MG63 (cell line): ENCODE measurements at regions not wholly inside any gene's neighbourhood (a gene's known extent, or its start where the extent isn't known, plus 50 kb on each side); places are given as distances from the start of the nearest gene placed in this dataset.
"Not testable (repeated sequence)": the region's sequence is repeated elsewhere in the genome, so short reads cannot be mapped to it uniquely, and the experiment has no call there.

Experiments used
- DNase-seq: peaks from one replicate; pipeline ENCODE4 v3.0.0-alpha.2; 2020
- H3K27me3 ChIP-seq: fragments of 250-450 bp; sonication (Bioruptor Pico); 2 replicates; pipeline ENCODE4 v1.5.1; 2020; ENCODE audit warnings: mild to moderate bottlenecking, moderate library complexity
- H3K36me3 ChIP-seq: fragments of 250-450 bp; sonication (Bioruptor Pico); 2 replicates; pipeline ENCODE4 v1.5.1; 2020; ENCODE audit warnings: mild to moderate bottlenecking, moderate library complexity
- H3K4me3 ChIP-seq: fragments of 250-450 bp; sonication (Bioruptor Pico); 2 replicates; pipeline ENCODE4 v1.5.1; 2020; ENCODE audit warnings: mild to moderate bottlenecking, moderate library complexity
- H3K9me3 ChIP-seq: fragments of 250-450 bp; sonication (Bioruptor Pico); 2 replicates; pipeline ENCODE4 v1.5.1; 2020; ENCODE audit warnings: mild to moderate bottlenecking, moderate library complexity

DNA sequence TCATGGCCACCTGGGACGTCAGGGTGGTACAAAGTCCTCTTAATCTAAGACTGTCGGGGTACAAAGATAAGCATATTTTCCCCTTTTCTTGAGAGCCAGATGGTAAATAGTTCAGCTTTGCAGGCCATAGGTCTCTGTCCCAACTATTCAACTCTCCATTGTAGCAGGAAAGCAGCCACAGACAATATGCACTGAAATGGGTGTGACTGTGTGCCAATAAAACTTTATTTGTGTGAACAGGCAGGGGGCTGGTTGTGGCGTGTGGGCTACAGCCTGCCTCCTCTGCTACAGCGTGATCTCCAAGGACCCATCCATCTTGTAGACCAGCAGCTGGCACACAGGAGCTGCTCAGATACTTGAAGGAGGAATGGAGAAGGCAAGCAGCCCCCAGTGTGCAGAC, 73.2 kb upstream of the CLEC6A start:
- H3K4me3 ChIP-seq, H3K36me3 ChIP-seq, H3K27me3 ChIP-seq, H3K9me3 ChIP-seq, DNase-seq: not testable (repeated sequence)

GRCh38 chr12:8384686-8385085, 71.1 kb upstream of the CLEC6A start:
- not testable (repeated sequence) for H3K36me3 ChIP-seq, H3K4me3 ChIP-seq, H3K27me3 ChIP-seq, DNase-seq, H3K9me3 ChIP-seq

DNA sequence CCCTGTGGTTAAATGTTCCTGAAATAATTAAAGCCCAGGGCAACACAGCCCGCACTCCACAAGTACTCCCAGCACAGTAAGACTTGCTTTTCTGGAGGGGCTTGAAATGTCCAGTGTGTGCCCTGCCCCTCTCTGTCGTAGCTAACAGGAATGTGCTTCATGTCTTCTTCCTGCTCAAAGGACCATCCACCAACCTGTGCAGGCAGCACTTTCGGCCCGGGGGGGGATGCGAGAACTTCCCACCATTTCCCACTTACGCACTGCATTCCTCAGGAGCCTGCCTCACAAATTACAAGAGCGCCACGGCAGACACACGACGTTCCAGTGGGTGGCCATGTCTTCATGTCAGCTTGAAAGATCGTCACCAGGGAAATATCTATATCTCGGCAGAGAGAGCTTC, 70.3 kb upstream of the CLEC6A start:
- not testable (repeated sequence) for H3K4me3 ChIP-seq, H3K36me3 ChIP-seq, H3K9me3 ChIP-seq, DNase-seq, H3K27me3 ChIP-seq

DNA sequence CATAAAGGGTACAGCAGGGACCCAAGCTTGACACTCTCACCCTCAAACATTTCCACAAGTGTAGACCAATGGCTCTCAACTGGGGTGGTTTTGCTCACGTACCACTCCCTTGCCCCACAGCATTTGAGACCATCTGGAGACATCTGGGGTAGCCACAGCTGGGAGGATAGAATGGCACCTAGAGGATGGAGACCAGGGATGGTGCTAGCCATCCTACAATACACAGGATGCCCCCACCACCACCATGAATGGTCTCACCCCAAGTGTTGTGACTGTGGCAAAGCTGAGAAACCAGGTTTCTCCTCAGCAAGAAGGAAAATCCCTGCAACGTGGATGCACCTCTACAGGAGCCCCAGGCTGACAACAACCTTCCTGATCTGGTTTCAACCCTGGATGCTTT, 69.1 kb upstream of the CLEC6A start:
- not testable (repeated sequence) for DNase-seq, H3K36me3 ChIP-seq, H3K4me3 ChIP-seq, H3K9me3 ChIP-seq, H3K27me3 ChIP-seq

DNA sequence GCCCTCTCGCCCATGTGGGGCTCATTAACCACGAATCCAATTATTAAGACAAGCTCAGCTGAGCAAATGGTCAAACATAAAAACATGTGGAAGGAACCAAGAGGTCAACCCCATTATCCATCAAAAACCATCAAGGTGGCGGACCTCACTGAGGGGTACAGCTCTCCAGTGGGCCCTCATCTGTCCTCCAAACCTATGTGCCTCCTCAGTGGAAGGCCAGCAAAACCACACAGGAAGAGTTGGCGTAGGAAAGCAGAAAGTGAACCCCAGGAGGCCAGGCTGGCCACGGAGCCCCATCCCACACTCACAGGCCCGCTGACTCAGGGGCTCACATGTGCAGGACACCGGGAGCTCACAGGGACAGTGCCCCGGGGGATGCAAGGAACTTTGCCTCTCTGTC, 66.5 kb upstream of the CLEC6A start:
- DNase-seq = not testable (repeated sequence)

GRCh38 chr12:8390001-8390777, 65.6 kb upstream of the CLEC6A start:
- H3K36me3 ChIP-seq, H3K9me3 ChIP-seq, H3K27me3 ChIP-seq: not testable (repeated sequence)
- peak overlapping the region; percentile 24; the same call in 1 of the 2 replicates for H3K4me3 ChIP-seq
- peak; percentile 50 for DNase-seq

More for the DNA sequence above, 66.5 kb upstream of the CLEC6A start:
- H3K9me3 ChIP-seq, H3K27me3 ChIP-seq, H3K36me3 ChIP-seq, H3K4me3 ChIP-seq: not testable (repeated sequence)

DNA sequence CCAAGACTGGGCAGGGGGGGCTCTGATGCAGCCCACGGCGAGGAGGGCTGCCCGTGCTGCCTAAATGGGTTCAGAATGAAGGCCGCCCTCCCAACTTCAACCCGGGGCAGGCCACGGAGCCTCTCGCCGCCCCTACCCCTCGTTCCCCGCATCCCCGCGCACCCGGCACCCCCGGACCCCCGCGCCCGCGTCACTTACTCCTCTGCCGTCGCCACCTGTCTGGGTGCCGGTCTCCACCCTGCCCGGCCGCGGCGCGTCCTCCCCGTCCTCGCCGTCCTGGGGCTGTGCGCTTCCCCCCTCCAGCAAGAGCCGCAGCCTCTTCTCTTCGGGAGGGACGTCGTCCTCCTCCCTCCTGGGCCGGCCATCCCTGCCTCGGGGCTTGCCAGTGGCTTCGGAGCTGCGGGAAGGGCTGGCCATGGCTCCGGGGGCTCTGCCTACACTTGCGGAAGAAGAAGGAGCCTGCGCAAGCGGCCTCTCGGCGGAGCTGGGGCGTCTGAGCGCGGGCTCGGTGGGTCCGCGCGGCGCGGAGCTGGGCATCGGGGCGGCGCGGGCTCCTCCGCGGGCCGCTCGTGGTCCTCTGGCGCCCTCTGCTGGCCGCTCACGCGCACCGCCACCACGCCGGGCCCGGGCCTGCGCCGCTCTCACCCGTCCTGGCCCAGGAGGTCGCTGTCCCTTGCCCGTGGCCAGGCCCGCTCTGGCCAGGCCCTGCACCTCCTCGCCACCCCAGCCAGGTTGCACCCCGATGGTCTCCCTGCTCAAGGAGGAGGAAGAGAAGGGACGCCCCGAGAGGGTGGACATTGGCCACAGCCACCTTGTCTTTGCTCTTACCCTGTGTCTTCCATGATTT, 59.3 kb upstream of the CLEC6A start:
- H3K27me3 ChIP-seq, H3K36me3 ChIP-seq, H3K9me3 ChIP-seq, H3K4me3 ChIP-seq: not testable (repeated sequence)
- peak; percentile 43 for DNase-seq

- not testable (repeated sequence) for H3K27me3 ChIP-seq, H3K9me3 ChIP-seq, H3K36me3 ChIP-seq, DNase-seq, H3K4me3 ChIP-seq
Observed at GRCh38 chr12:8397378-8397777, 58.4 kb upstream of the CLEC6A start.

- not testable (repeated sequence) for H3K36me3 ChIP-seq, H3K27me3 ChIP-seq, H3K9me3 ChIP-seq, H3K4me3 ChIP-seq
- peak; percentile 28 for DNase-seq
Observed at GRCh38 chr12:8399496-8400034, 56.2 kb upstream of the CLEC6A start.

- not testable (repeated sequence) for DNase-seq, H3K4me3 ChIP-seq, H3K27me3 ChIP-seq, H3K9me3 ChIP-seq, H3K36me3 ChIP-seq
Observed at GRCh38 chr12:8403834-8404233, 51.9 kb upstream of the CLEC6A start.

DNA sequence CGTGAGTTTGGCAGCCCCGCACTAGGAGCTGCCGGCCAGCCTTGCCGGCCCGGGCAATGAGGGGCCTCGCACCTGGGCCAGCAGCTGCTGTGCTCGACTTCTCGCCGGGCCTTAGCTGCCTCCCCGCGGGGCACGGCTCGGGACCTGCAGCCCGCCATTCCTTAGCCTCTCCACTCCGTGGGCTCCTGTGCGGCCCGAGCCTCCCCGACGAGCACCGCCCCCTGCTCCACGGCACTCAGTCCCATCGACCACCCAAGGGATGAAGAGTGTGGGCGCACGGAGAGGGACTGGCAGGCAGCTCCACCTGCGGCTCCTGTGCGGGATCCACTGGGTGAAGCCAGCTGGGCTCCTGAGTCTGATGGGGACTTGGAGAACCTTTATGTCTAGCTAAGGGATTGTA, 51.4 kb upstream of the CLEC6A start:
- H3K9me3 ChIP-seq, DNase-seq, H3K4me3 ChIP-seq, H3K36me3 ChIP-seq, H3K27me3 ChIP-seq: not testable (repeated sequence)
